ENCODE measurements at regions not wholly inside any gene's neighbourhood (a gene's known extent, or its start where the extent isn't known, plus 50 kb on each side); places are given as distances from the start of the nearest gene placed in this dataset.

- no peak for TF ChIP-seq CTCF (conservative IDR thresholded peaks at IDR 0.05; ENCODE audit: control insufficient read depth, insufficient read depth, low read depth, low read length)
- DNase-seq (ENCODE audit: low read depth), result no peak
These were observed 264.5 kb downstream of the TTLL7 start for GRCh38 chr1:83734420-83734819.

GRCh38 chr1:83725735-83726360, 273.1 kb downstream of the TTLL7 start:
- H3K4me3 ChIP-seq (ENCODE audit: control insufficient read depth, low read depth, low read length), result no peak overlapping the region
- no peak for DNase-seq (ENCODE audit: low read depth)
- TF ChIP-seq CTCF (conservative IDR thresholded peaks at IDR 0.05; ENCODE audit: control insufficient read depth, insufficient read depth, low read depth, low read length), result no peak

More at GRCh38 chr1:83734420-83734819, 264.5 kb downstream of the TTLL7 start:
- H3K4me3 ChIP-seq (ENCODE audit: control insufficient read depth, low read depth, low read length), result no peak overlapping the region

GRCh38 chr1:83718338-83718737, 280.6 kb downstream of the TTLL7 start:
- no peak for DNase-seq (ENCODE audit: low read depth)
- H3K4me3 ChIP-seq (ENCODE audit: control insufficient read depth, low read depth, low read length), result no peak overlapping the region
- no peak for TF ChIP-seq CTCF (conservative IDR thresholded peaks at IDR 0.05; ENCODE audit: control insufficient read depth, insufficient read depth, low read depth, low read length)

GRCh38 chr1:83717785-83718184, 281.1 kb downstream of the TTLL7 start:
- no peak for DNase-seq (ENCODE audit: low read depth)
- TF ChIP-seq CTCF (conservative IDR thresholded peaks at IDR 0.05; ENCODE audit: control insufficient read depth, insufficient read depth, low read depth, low read length), result no peak
- H3K4me3 ChIP-seq (ENCODE audit: control insufficient read depth, low read depth, low read length), result no peak overlapping the region

- TF ChIP-seq CTCF (conservative IDR thresholded peaks at IDR 0.05; ENCODE audit: control insufficient read depth, insufficient read depth, low read depth, low read length), result no peak
- no peak overlapping the region for H3K4me3 ChIP-seq (ENCODE audit: control insufficient read depth, low read depth, low read length)
These were observed 282.3 kb downstream of the TTLL7 start for GRCh38 chr1:83716641-83717040.

GRCh38 chr1:83715550-83715949, 283.4 kb downstream of the TTLL7 start:
- DNase-seq (ENCODE audit: low read depth), result no peak
- no peak for TF ChIP-seq CTCF (conservative IDR thresholded peaks at IDR 0.05; ENCODE audit: control insufficient read depth, insufficient read depth, low read depth, low read length)
- H3K4me3 ChIP-seq (ENCODE audit: control insufficient read depth, low read depth, low read length), result no peak overlapping the region

More at GRCh38 chr1:83716641-83717040, 282.3 kb downstream of the TTLL7 start:
- no peak for DNase-seq (ENCODE audit: low read depth)

GRCh38 chr1:83709662-83710061, 289.3 kb downstream of the TTLL7 start:
- DNase-seq (ENCODE audit: low read depth), result no peak
- no peak for TF ChIP-seq CTCF (conservative IDR thresholded peaks at IDR 0.05; ENCODE audit: control insufficient read depth, insufficient read depth, low read depth, low read length)
- no peak overlapping the region for H3K4me3 ChIP-seq (ENCODE audit: control insufficient read depth, low read depth, low read length)
